HepG2 (cell line): ENCODE measurements at regions not wholly inside any gene's neighbourhood (a gene's known extent, or its start where the extent isn't known, plus 50 kb on each side); places are given as distances from the start of the nearest gene placed in this dataset.

ENCODE experiments used
- ERF ChIP-seq: IDR thresholded peaks from 2 replicates; pipeline ENCODE4 v1.6.1; 2018; ENCODE audit warnings: missing biosample characterization, missing genetic modification reagents
- HOXD1 ChIP-seq: sonication (generic); formaldehyde crosslinking; IDR thresholded peaks from 2 replicates; pipeline ENCODE4 v1.5.0; 2020; ENCODE audit warnings: missing genetic modification reagents
- ISX ChIP-seq: sonication (generic); formaldehyde crosslinking; conservative IDR thresholded peaks from 2 replicates; pipeline ENCODE4 v1.5.0; 2020; ENCODE audit warnings: missing genetic modification reagents
- SOX6 ChIP-seq, 2 experiments: fragments of 450-650 bp in 1 of 2; sonication (generic) in 1 of 2; formaldehyde crosslinking in 1 of 2; IDR thresholded peaks; 2 replicates each; pipeline versions ENCODE4 v1.4.0 to v1.6.1; 2017 to 2020; ENCODE audit warnings: antibody characterized with exemption in 1 of 2, mild to moderate bottlenecking in 1 of 2, missing genetic modification reagents in 1 of 2
- TOPORS ChIP-seq: sonication (generic); formaldehyde crosslinking; IDR thresholded peaks from 2 replicates; pipeline ENCODE4 v1.8.0; 2023; ENCODE audit warnings: mild to moderate bottlenecking, missing genetic modification reagents
- ZFP36L2 ChIP-seq: sonication (generic); formaldehyde crosslinking; IDR thresholded peaks from 2 replicates; pipeline ENCODE4 v1.4.0; 2020; ENCODE audit warnings: missing genetic modification reagents
- TF ChIP-seq, protein P1 (sequence below): sonication (generic); formaldehyde crosslinking; IDR thresholded peaks from 2 replicates; pipeline ENCODE4 v1.5.1; 2020; ENCODE audit warnings: mild to moderate bottlenecking, missing genetic modification reagents, moderate library complexity
- TF ChIP-seq, protein P2 (sequence below): sonication (generic); formaldehyde crosslinking; IDR thresholded peaks from 2 replicates; pipeline ENCODE4 v1.4.0; 2020; ENCODE audit warnings: missing genetic modification reagents, borderline replicate concordance
- TF ChIP-seq, protein P3 (sequence below): IDR thresholded peaks from 2 replicates; pipeline ENCODE4 v1.4.0; 2020; ENCODE audit warnings: mild to moderate bottlenecking, missing genetic modification reagents

DNA sequence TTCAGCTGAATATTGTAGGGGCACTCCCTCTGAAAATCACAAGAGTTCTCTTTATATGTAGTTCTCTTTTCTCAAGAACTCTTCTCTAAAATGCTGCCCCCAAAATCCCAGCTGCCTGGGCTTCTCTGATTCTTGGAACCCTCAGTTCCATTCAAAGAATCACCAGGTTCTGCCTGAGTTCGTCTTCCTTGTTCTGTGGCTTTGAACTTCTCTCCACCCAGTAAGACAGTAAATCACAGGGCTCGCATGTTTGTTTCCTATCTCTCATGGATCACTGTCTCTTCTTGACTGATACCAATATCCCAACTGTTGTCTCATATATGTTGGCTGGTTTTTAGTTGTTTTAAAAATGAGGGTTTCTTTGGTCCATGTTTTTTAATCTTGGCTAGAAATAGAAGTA lies 359.5 kb upstream of the CBLB start (continued):
- TF ChIP-seq, protein P1, sequence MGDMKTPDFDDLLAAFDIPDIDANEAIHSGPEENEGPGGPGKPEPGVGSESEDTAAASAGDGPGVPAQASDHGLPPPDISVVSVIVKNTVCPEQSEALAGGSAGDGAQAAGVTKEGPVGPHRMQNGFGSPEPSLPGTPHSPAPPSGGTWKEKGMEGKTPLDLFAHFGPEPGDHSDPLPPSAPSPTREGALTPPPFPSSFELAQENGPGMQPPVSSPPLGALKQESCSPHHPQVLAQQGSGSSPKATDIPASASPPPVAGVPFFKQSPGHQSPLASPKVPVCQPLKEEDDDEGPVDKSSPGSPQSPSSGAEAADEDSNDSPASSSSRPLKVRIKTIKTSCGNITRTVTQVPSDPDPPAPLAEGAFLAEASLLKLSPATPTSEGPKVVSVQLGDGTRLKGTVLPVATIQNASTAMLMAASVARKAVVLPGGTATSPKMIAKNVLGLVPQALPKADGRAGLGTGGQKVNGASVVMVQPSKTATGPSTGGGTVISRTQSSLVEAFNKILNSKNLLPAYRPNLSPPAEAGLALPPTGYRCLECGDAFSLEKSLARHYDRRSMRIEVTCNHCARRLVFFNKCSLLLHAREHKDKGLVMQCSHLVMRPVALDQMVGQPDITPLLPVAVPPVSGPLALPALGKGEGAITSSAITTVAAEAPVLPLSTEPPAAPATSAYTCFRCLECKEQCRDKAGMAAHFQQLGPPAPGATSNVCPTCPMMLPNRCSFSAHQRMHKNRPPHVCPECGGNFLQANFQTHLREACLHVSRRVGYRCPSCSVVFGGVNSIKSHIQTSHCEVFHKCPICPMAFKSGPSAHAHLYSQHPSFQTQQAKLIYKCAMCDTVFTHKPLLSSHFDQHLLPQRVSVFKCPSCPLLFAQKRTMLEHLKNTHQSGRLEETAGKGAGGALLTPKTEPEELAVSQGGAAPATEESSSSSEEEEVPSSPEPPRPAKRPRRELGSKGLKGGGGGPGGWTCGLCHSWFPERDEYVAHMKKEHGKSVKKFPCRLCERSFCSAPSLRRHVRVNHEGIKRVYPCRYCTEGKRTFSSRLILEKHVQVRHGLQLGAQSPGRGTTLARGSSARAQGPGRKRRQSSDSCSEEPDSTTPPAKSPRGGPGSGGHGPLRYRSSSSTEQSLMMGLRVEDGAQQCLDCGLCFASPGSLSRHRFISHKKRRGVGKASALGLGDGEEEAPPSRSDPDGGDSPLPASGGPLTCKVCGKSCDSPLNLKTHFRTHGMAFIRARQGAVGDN (CRISPR knock-in tag): no peak
- no peak for TF ChIP-seq TOPORS
- TF ChIP-seq HOXD1 (CRISPR knock-in tag): no peak
- TF ChIP-seq SOX6 (IDR thresholded peaks at IDR 0.05): no peak
- no peak for TF ChIP-seq SOX6 (CRISPR knock-in tag; IDR thresholded peaks at IDR 0.05)
- TF ChIP-seq ZFP36L2 (CRISPR knock-in tag): no peak
- TF ChIP-seq, protein P2, sequence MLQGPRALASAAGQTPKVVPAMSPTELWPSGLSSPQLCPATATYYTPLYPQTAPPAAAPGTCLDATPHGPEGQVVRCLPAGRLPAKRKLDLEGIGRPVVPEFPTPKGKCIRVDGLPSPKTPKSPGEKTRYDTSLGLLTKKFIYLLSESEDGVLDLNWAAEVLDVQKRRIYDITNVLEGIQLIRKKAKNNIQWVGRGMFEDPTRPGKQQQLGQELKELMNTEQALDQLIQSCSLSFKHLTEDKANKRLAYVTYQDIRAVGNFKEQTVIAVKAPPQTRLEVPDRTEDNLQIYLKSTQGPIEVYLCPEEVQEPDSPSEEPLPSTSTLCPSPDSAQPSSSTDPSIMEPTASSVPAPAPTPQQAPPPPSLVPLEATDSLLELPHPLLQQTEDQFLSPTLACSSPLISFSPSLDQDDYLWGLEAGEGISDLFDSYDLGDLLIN (CRISPR knock-in tag): no peak
- TF ChIP-seq ERF (CRISPR knock-in tag): no peak
- TF ChIP-seq ISX (CRISPR knock-in tag): no peak
- TF ChIP-seq, protein P3, sequence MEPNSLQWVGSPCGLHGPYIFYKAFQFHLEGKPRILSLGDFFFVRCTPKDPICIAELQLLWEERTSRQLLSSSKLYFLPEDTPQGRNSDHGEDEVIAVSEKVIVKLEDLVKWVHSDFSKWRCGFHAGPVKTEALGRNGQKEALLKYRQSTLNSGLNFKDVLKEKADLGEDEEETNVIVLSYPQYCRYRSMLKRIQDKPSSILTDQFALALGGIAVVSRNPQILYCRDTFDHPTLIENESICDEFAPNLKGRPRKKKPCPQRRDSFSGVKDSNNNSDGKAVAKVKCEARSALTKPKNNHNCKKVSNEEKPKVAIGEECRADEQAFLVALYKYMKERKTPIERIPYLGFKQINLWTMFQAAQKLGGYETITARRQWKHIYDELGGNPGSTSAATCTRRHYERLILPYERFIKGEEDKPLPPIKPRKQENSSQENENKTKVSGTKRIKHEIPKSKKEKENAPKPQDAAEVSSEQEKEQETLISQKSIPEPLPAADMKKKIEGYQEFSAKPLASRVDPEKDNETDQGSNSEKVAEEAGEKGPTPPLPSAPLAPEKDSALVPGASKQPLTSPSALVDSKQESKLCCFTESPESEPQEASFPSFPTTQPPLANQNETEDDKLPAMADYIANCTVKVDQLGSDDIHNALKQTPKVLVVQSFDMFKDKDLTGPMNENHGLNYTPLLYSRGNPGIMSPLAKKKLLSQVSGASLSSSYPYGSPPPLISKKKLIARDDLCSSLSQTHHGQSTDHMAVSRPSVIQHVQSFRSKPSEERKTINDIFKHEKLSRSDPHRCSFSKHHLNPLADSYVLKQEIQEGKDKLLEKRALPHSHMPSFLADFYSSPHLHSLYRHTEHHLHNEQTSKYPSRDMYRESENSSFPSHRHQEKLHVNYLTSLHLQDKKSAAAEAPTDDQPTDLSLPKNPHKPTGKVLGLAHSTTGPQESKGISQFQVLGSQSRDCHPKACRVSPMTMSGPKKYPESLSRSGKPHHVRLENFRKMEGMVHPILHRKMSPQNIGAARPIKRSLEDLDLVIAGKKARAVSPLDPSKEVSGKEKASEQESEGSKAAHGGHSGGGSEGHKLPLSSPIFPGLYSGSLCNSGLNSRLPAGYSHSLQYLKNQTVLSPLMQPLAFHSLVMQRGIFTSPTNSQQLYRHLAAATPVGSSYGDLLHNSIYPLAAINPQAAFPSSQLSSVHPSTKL (CRISPR knock-in tag): no peak
- TF ChIP-seq, all 625 proteins: peak for 0
